SKM-1 treated with dmso at 0.1 percent for 144 hours (cell line): ENCODE measurements at regions not wholly inside any gene's neighbourhood (a gene's known extent, or its start where the extent isn't known, plus 50 kb on each side); places are given as distances from the start of the nearest gene placed in this dataset.

ENCODE experiments used
- DNase-seq: peaks from one replicate; lab custom pipeline; 2025; ENCODE audit not compliant: unreplicated experiment; lab: John Stamatoyannopoulos, UW

GRCh38 chr10:111338805-111339204, 262.0 kb downstream of the ADRA2A start:
- no peak for DNase-seq

DNA sequence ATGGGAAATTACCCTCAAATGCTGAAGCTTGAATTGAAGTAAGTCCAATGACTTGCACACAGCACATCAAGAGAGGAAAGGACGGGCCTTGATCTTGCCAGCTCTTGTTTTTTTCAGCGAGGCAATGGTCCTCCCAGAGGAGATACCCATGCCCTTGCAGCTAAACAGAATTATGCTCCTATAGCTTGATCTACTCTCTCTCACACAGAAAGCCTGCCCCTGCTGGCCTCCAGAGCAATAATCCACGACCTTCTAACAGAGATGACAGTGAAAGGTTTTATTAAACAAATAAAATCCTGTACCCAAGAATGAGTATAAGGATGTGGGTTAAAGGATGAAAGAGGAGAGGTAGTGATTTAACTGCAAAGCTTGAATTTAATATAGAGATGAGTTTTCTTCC, 268.0 kb downstream of the ADRA2A start:
- no peak for DNase-seq

GRCh38 chr10:111347386-111348013, 270.7 kb downstream of the ADRA2A start:
- DNase-seq, result no peak

DNA sequence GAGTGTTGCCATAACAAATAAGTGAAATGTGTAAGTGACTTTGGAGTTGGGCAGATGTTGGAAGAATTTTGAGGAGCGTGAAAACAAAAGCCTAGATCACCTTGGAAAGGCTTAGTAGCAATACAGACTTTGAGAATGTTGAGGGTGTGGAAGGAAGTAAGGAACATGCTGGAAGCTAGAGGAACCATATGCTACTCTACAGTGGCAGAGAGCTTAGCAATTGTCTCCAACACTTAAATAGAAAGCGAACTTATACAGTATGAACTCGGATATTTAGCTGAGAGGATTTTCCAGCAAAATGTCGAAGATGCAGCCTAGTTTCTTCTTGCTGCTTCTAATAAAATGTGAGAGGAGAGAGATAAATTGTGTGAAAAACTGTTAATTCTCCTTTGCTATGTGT, 271.2 kb downstream of the ADRA2A start:
- no peak for DNase-seq

DNA sequence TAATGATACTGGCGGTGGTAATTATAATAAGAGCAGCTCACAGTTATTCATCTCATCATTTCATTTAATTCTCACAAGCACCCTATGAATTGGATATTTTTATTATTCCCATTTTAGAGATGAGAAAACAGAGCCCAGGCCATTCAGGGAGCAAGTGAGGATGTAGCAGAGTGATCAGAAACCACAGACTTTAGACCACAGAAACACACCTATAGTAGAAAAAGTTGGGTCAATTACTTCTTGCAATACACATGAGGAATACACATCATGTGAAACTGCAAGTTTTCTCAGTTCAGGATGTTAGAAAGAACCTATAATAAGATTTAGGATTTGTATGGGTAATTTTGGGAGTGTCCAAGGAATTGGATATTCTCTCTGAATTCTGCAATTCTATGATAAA, 278.0 kb downstream of the ADRA2A start:
- no peak for DNase-seq

DNA sequence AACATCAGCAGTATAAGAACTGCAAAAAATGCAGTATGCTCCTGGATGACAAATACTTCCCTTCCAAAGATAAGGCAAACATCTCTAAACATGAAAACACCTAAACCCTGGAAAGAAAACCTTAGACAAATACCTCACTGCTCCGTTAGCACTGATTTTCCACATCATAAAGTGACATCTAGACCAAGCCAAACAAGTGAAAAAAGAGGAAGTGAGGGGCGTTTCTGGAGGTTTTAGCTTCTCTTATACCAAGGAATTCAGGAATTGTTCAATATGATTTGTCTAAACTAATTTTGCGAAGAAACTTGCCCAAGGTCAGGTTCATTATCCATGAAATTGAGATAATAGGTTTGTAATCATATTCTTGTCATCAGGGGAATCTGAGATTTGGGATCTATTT, 279.7 kb downstream of the ADRA2A start:
- no peak for DNase-seq

- DNase-seq, result no peak
Observed at GRCh38 chr10:111357859-111358258, 281.0 kb downstream of the ADRA2A start.

- DNase-seq, result no peak
Observed at GRCh38 chr10:111360260-111360925, 283.6 kb downstream of the ADRA2A start.

- DNase-seq, result no peak
Observed at GRCh38 chr10:111367531-111367930, 290.7 kb downstream of the ADRA2A start.

GRCh38 chr10:111370101-111370500, 293.3 kb downstream of the ADRA2A start:
- no peak for DNase-seq

- no peak for DNase-seq
Observed at GRCh38 chr10:111373696-111374095, 296.9 kb downstream of the ADRA2A start.

DNA sequence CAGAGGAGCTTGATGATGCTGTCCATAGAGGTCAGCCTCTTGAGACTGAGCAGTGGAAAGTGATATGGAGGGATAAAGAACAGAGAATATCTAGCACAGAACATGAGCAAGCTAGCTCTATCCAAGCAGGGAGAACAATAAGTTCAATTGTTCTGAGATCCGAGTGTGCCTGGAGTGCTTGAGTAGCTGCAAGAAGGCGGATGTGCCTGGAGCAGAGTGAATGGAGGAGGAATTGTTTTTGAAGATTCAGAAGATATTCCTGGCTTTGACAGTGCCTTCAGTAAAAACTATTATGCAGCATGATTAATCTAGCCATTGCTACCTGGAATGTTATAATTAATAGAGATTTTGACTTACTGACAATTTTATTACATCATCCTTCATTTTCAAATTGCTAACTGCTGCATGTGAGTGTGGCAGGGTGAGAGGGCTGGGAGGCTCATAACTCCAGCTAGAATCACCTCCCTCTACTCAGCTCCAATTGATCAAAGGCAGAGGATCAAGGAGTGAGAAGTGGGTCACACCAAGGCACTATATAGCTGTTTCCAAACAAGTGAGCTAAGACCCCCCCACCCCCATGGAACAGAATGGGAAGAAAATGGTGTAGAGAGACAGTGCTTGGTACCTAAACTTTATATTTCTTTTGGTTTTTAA, 302.8 kb downstream of the ADRA2A start:
- DNase-seq, result no peak

DNA sequence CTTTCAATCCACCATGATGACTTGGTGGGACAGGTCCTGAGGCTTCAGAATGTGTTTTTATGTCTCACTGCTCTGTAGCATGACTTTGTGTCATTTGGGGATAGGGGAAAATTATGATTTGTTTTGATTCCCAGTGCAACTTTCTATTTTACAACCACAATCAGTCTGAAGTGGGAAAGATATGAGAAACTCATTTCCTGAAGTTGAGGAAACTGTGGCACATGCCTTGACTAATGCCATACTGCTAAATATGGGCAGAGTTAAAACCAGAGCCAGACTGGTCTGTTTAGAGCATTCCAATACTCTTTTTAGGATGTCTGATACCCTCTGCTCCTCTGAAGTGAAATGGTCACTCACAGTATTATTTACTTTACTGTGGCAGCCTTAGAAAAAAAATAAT, 307.7 kb downstream of the ADRA2A start:
- DNase-seq, result no peak

DNA sequence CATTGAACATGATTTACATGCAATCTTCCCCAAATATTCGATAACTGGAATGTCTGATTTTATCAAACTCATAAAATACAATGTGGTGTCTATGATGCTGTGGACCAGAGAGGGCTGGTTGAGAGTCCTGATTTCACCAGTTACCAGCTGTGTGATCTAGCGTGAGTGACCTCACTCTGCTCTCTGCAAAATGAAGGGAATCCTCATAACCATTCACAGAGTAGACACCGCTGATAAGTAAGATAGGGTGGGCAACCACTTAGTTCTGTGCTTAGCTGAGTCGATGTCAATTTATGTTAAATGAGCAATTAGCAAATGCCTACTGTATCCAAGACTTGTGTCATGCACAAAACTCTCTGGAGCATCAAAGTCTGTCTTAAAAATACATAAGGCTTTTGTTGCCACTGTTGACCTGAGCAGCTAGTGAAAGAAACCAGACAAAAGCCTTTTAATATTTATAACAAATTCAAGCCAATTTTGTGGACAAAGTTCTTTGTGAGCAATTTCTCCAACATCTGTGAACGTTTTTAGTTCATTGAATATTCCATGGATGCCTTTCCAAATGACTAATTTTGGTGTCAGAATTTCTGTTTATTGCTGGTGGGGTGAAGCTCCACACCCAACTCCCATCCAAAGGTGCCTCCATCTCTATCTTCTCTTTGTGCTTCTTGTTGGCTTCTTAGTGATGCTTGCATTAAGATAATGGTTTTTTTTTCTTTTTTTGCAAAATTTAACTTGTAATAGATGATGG, 314.2 kb downstream of the ADRA2A start:
- no peak for DNase-seq

DNA sequence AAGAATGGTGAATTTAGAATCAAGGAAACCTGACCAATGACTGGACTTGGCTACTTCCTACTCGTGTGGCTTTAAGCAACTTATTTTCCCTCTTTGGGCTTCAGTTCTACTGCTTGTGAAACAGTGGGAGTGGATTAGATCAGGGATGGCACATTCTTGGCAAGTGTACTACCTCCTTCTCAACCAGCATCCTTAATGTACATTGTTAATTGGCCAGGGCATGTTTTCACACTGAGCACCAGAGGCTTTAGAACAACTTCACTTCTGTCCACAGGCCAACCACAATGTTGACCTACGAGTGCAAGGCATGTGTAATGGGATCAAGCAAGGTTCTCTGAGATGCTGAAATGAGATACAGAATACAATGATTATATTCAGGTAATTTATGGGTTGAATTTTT, 315.3 kb downstream of the ADRA2A start:
- DNase-seq, result no peak

- DNase-seq, result no peak
Observed at GRCh38 chr10:111392910-111393309, 316.1 kb downstream of the ADRA2A start.

GRCh38 chr10:111410740-111411139, 333.9 kb downstream of the ADRA2A start:
- no peak for DNase-seq

DNA sequence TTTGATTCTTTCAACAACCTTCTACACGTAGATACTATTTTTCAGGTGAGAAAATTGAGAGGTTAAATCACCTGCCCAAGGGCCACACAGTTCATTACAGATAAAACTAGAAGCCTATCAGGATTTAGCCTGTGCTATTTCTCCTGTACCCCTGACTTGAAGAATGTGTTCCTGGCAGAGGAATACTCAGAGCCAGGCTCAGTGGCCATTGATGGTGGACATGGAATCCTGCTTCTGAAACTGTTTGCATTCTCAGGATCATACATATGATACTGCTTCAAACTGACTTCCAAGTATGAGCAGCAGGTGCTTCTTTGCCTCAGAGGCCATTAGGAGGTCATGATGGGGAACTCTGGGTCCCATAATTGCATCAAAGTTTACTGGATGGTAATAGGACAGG, 348.6 kb downstream of the ADRA2A start:
- DNase-seq, result no peak

DNA sequence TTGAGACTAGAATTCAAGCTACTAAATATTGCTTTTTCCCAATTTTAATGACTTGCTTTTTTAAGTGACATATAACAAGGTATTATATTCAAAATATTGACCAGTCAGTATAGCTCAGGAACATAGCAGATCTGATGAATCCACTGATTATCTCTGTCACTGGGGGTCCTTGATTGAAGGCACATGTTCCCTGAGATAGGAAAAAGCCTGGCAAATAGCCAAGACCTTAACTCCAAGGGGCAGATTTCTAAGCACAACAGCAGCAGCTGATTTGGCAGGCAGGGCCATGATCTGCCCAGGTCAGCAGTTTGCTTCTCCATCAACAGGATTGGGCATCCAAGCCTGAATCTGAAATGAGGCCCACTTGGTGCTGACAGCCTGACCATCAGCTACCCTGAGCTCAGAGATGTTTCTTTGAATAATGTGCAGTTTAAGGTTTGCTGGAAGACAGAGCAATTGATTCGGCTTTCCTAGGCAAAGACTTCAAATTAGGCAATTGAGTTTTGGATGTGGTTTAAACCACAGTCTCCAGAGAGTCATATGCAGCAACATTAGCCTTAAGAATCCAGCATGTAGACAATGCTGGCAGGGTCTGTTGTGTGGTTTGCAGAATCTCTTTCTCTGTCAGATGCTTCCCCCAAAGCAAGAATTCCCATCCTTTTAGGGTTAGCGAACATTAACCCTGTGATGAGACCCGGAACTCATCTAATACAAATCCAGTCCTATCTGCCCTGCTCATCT, 352.6 kb downstream of the ADRA2A start:
- DNase-seq, result no peak

DNA sequence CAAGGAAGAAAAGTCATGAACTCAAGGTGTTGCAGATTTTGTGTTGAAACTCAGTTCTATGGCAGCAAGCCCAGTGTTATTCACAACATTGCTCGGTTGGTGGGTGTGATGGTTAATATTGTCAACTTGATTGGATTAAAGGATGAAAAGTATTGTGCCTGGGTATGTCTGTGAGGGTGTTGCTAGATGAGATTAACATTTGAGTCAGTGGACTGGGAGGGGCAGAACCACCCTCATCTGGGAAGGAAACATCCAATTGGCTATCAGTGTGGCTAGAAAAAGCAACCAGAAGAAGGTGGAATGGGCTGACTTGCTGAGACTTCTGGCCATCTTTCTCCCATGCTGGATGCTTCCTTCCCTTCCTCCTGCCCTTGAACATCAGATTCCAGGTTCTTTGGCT, 353.2 kb downstream of the ADRA2A start:
- DNase-seq, result no peak

DNA sequence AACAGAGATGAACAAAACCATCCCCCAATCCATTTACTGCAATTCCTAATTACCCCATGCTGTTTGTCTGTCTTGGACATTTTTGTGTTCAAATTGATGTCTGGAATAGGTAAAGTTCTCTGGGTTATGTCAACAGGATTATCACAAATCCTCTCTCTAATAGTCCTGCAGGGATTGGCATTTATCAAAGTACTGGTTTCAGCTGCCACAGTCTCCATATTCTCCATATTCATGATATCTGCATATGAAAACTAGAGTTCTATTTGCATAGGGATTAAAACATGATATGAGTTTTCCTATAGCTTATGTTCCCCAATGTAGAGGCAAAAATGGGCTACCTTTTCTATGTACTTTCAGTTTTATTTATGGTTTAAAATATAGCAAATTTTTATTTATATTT, 355.8 kb downstream of the ADRA2A start:
- no peak for DNase-seq
